HUES48 (cell line): ENCODE measurements at regions not wholly inside any gene's neighbourhood (a gene's known extent, or its start where the extent isn't known, plus 50 kb on each side); places are given as distances from the start of the nearest gene placed in this dataset.
"Not testable (repeated sequence)": the region's sequence is repeated elsewhere in the genome, so short reads cannot be mapped to it uniquely, and the experiment has no call there.

Experiments
- H3K27ac ChIP-seq: one replicate; pipeline ENCODE4 v1.7.0; 2013; ENCODE audit warnings: low read depth, low read length, inconsistent platforms
- H3K27me3 ChIP-seq: 2 replicates; pipeline ENCODE4 v1.6.1; 2013; ENCODE audit warnings: mild to moderate bottlenecking, low read length; ENCODE audit not compliant: control insufficient read depth, insufficient read depth
- H3K36me3 ChIP-seq: 2 replicates; pipeline ENCODE4 v1.6.1; 2013; ENCODE audit warnings: low read length; ENCODE audit not compliant: control insufficient read depth, insufficient read depth
- H3K4me1 ChIP-seq: 2 replicates; pipeline ENCODE4 v1.6.1; 2013; ENCODE audit warnings: mild to moderate bottlenecking, low read length; ENCODE audit not compliant: control insufficient read depth, insufficient read depth
- H3K4me3 ChIP-seq: 2 replicates; pipeline ENCODE4 v1.5.1; 2013; ENCODE audit warnings: mild to moderate bottlenecking, low read depth, low read length
- H3K9ac ChIP-seq: 2 replicates; pipeline ENCODE4 v1.6.1; 2013; ENCODE audit warnings: mild to moderate bottlenecking, low read depth, low read length, moderate library complexity
- H3K9me3 ChIP-seq: 2 replicates; pipeline ENCODE4 v1.6.1; 2013; ENCODE audit warnings: low read length; ENCODE audit not compliant: control insufficient read depth, insufficient read depth

- Histone ChIP-seq H3K36me3 (no peaks in the 10 kb centered on the region), H3K4me1 (no peaks in the 10 kb centered on the region), H3K9me3 (no peaks in the 10 kb centered on the region; the same call in 1 of the 2 replicates), H3K27me3 (no peaks in the 10 kb centered on the region), H3K4me3 (no peak overlapping the region), H3K27ac (no peak overlapping the region), H3K9ac (no peak overlapping the region)
Measured at GRCh38 chrX:46169808-46170207, 375.4 kb downstream of the ZNF674 start.

DNA sequence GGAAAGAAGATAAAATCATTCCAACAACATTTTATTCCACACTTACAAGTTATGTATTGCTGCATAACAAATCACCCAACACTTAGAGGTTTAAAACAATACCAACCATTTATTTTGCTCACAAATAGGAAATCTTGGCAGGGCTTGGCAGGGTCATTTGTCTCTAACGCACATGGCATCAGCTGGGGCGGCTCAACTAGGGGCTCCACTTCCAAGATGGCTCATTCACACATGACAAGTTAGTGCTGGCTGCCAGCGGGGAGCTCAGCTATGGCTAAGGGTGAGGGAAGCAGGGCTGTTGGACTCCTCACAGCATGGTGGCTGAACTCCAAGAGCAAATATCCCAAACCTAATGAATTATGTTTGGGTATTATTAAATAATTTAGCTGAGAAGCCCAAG, 377.0 kb downstream of the ZNF674 start:
- Histone ChIP-seq H3K9ac (no peak overlapping the region), H3K27ac (no peak overlapping the region), H3K4me1 (no peaks in the 10 kb centered on the region), H3K27me3 (no peaks in the 10 kb centered on the region), H3K9me3 (no peaks in the 10 kb centered on the region; the same call in 1 of the 2 replicates), H3K36me3 (no peaks in the 10 kb centered on the region), H3K4me3 (no peak overlapping the region)

DNA sequence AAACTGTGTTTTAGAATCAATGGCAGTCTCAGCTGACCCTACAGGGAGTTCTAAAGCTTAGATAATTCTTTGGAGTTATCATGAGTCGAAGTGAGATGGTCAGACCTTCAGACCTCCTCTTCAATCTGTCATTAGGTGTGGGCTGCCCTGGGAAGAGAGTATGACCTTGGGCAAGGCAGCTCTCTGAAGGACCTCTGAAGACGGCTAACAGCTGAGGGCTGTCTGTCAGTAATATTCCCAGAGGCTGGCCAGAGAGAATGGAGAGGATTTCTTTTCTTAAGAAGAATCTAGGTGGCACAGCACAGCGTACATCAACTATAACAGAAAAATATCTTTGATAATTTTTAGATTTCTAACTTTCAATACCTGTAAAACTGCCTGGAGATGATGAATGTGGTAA, 379.4 kb downstream of the ZNF674 start:
- no peak overlapping the region for H3K27ac ChIP-seq

DNA sequence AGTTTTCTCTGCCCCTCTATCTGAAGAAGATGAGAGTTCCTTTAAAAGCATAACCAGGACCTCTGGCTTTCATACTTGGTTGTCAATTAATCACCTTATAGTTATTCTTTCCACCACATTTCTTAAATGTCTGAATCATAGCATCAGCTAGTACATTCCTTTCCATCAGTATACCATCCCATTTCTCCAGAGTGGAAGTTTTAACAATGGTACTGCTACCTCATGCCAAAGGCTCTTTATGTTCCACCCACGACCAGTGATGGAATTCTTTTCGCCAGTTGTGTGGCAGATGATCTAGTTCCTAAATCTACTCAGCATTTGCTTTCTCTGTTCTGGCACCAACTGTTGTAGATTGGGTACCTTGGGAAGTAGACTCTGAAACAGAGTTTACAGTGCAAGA, 379.8 kb downstream of the ZNF674 start:
- Histone ChIP-seq H3K27ac (no peak overlapping the region), H3K9ac (no peak overlapping the region), H3K4me3 (no peak overlapping the region), H3K36me3 (no peaks in the 10 kb centered on the region), H3K27me3 (no peaks in the 10 kb centered on the region), H3K9me3 (no peaks in the 10 kb centered on the region), H3K4me1 (no peaks in the 10 kb centered on the region)

More for the DNA sequence above, 379.4 kb downstream of the ZNF674 start:
- Histone ChIP-seq H3K4me3 (no peak overlapping the region), H3K9me3 (no peaks in the 10 kb centered on the region), H3K4me1 (no peaks in the 10 kb centered on the region), H3K36me3 (no peaks in the 10 kb centered on the region), H3K27me3 (no peaks in the 10 kb centered on the region), H3K9ac (no peak overlapping the region)

DNA sequence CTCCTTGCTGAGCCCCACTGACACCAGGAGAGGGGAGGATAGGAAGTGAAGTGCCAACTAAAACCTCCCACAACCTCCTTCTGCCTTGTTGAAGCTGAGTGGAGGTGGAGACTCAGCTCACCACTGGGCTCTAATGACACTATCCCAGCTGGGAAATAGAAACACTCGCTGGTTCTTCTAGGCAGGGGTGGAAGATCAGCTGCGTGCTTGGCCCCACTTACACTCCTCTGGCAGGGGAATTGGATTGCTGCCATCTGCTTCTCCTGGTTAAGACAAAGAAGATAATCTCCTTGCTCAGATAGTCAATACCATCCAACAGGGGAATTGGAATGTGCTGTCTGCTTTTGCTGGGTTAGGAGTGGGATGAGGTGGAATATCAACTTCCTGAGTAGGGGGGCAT, 392.5 kb downstream of the ZNF674 start:
- no peaks in the 10 kb centered on the region for H3K4me1 ChIP-seq
- no peak overlapping the region for H3K27ac ChIP-seq
- H3K9ac ChIP-seq = no peak overlapping the region
- no peaks in the 10 kb centered on the region for H3K36me3 ChIP-seq
- no peaks in the 10 kb centered on the region for H3K9me3 ChIP-seq
- H3K27me3 ChIP-seq = no peaks in the 10 kb centered on the region
- H3K4me3 ChIP-seq = no peak overlapping the region

DNA sequence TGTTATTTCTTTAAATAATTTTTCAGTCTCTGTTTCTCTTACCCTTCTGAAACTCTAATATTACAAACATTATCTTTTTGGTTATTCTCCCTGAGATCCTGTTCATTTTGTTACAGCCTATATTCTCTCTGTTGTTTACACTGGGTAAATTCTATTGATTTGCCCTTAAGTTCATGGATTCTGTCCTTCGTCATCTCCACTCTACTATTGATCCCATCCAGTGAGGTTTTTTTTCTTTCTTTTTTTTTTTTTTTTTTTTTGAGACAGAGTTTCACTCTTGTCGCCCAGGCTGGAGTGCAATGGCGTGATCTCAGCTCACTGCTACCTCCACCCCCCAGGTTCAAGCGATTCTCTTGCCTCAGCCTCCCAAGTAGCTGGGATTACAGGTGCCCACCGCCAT, 393.9 kb downstream of the ZNF674 start:
- H3K27me3 ChIP-seq, H3K27ac ChIP-seq, H3K4me1 ChIP-seq, H3K36me3 ChIP-seq, H3K9me3 ChIP-seq, H3K9ac ChIP-seq, H3K4me3 ChIP-seq: not testable (repeated sequence)

- Histone ChIP-seq H3K36me3 (no peaks in the 10 kb centered on the region), H3K27ac (no peak overlapping the region), H3K9me3 (no peaks in the 10 kb centered on the region), H3K27me3 (no peaks in the 10 kb centered on the region), H3K4me3 (no peak overlapping the region), H3K9ac (no peak overlapping the region), H3K4me1 (no peaks in the 10 kb centered on the region)
Measured at GRCh38 chrX:46144566-46144965, 400.7 kb downstream of the ZNF674 start.

DNA sequence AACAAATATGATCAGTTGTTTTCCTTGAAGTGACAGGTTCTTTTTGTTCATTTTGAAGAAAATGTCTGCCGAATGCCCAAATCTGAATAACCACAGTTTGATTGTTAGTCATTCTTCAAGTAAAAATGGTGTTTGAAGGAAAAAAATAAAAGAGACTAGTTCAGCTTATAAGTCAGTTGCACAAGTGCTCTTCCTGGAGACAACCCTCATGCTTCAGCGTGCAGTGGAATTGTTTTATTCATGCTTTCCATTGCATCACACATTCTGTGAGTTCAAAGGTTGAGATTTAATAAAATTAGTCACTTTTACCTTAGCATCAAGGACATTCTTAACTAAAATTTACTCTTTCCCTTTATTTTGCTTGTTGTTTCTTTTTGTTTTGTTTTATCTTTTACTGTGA, 404.9 kb downstream of the ZNF674 start:
- H3K9ac ChIP-seq = no peak overlapping the region
- H3K4me3 ChIP-seq = no peak overlapping the region
- H3K27me3 ChIP-seq = no peaks in the 10 kb centered on the region
- H3K4me1 ChIP-seq = no peaks in the 10 kb centered on the region
- no peaks in the 10 kb centered on the region for H3K36me3 ChIP-seq
- H3K27ac ChIP-seq = no peak overlapping the region
- no peaks in the 10 kb centered on the region for H3K9me3 ChIP-seq

- Histone ChIP-seq H3K4me1 (0 out of 2 replicates have a peak, but pooled peaks cover 8% of the 10 kb centered on the region), H3K9ac (no peak overlapping the region), H3K36me3 (no peaks in the 10 kb centered on the region), H3K9me3 (no peaks in the 10 kb centered on the region), H3K27me3 (no peaks in the 10 kb centered on the region), H3K27ac (no peak overlapping the region), H3K4me3 (no peak overlapping the region)
Measured at GRCh38 chrX:46130247-46130646, 415.0 kb downstream of the ZNF674 start.

DNA sequence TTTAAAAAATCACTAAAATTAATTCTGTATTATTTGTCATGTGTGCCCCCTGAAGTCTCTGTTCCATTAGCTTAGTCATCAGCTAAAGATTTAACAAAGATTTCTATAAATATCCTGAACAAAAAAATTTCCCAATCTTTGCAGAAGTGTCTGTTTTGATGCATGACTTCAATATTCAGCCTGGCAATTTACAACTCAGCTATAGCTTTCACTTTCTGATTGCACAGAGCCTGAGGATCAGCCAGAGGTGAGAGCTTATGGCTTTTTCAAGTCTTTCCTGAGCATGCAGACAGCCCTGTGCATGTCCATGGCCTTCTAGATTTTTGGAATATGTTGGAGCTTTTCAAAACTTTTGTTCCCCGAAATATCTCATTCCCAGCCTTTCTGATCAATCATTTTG, 420.1 kb downstream of the ZNF674 start:
- no peak overlapping the region for H3K4me3 ChIP-seq
- H3K4me1 ChIP-seq = peaks cover 7% of the 10 kb centered on the region
- H3K9me3 ChIP-seq = no peaks in the 10 kb centered on the region
- H3K27ac ChIP-seq = no peak overlapping the region
- no peaks in the 10 kb centered on the region for H3K36me3 ChIP-seq
- no peaks in the 10 kb centered on the region for H3K27me3 ChIP-seq
- H3K9ac ChIP-seq = no peak overlapping the region

DNA sequence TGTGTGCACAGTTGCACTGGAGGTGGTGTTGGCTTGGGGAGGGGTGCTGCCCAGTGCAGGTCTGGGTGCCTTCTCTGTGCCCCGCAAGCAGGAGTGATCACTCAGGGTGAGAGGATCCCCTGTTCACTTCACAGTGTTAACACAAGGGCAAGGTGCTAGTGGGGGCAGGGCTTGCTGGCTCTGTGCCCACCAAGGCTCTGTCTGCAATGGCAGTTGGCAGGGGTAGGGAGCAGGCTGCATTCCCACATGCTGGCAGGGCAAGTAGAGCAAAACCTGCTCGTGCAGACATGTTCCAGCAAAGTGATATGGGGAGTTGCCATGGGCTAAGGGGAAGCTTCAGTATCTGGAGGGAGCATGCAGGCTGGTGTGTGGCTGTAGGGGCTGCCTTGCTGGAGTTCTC, 428.0 kb downstream of the ZNF674 start:
- Histone ChIP-seq H3K36me3 (no peaks in the 10 kb centered on the region), H3K4me3 (no peak overlapping the region), H3K27me3 (no peaks in the 10 kb centered on the region), H3K9ac (no peak overlapping the region), H3K9me3 (no peaks in the 10 kb centered on the region), H3K27ac (no peak overlapping the region), H3K4me1 (peaks cover 9% of the 10 kb centered on the region)

DNA sequence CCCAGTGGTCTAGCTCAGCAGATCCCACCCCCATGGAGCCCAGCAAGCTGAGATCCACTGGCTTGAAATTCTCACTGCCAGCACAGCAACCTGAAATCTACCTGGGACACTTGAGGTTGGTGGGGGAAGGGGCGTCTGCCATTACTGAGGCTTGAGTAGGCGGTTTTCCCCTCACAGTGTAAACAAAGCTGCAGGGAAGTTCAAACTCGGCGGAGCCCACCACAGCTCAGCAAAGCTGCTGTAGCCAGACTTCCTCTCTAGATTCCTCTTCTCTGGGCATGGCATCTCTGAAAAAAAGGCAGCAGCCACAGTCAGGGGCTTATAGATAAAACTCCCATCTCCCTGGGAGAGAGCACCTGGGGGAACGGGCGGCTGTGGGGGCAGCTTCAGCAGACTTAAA, 457.9 kb downstream of the ZNF674 start:
- H3K36me3 ChIP-seq, H3K9ac ChIP-seq, H3K4me1 ChIP-seq, H3K4me3 ChIP-seq, H3K9me3 ChIP-seq, H3K27ac ChIP-seq, H3K27me3 ChIP-seq: not testable (repeated sequence)
